Kidney epithelial cell (primary cell): ENCODE measurements at regions not wholly inside any gene's neighbourhood (a gene's known extent, or its start where the extent isn't known, plus 50 kb on each side); places are given as distances from the start of the nearest gene placed in this dataset.

Experiments used
- DNase-seq: peaks from one replicate; pipeline ENCODE4 v3.0.0-alpha.2; 2010; ENCODE audit warnings: low read depth
- H3K27me3 ChIP-seq: 2 replicates; pipeline ENCODE4 v1.6.0; 2011; ENCODE audit warnings: low read length; ENCODE audit not compliant: control insufficient read depth, insufficient read depth
- H3K36me3 ChIP-seq: 2 replicates; pipeline ENCODE4 v1.5.1; 2011; ENCODE audit warnings: low read length; ENCODE audit not compliant: control insufficient read depth, insufficient read depth
- H3K4me3 ChIP-seq: 2 replicates; pipeline ENCODE4 v1.5.1; 2011; ENCODE audit warnings: low read depth, mild to moderate bottlenecking, control low read depth, low read length
- CTCF ChIP-seq: IDR thresholded peaks from 2 replicates; pipeline ENCODE4 v1.5.1; 2011; ENCODE audit warnings: mild to moderate bottlenecking, moderate library complexity, low read length, control low read depth, inconsistent platforms; ENCODE audit not compliant: insufficient read depth, poor library complexity, severe bottlenecking

DNA sequence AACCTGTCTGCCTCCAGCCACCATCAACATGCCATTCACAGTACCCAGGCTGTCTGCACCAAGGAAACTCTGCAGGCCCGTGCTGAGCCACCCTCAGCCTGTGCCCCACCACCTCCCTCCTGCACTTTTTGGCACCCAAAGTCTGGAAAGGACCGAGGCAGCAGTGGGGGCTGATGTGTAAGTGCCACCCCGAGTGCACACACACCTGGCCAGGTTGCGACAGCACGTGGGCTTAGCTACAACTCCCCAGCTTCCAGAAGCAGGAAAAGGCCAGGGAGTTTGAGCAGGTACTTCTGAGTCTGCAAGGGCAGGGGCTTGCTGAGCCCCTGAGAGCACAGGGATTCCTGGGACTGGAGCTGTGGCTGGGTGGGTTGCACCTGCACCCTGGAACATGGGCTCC lies 303.3 kb upstream of the OPRM1 start:
- Histone ChIP-seq H3K36me3 (no peaks in the 10 kb centered on the region), H3K27me3 (no peaks in the 10 kb centered on the region), H3K4me3 (no peak overlapping the region)
- no peak for DNase-seq
- no peak for TF ChIP-seq CTCF

- no peak for TF ChIP-seq CTCF
Observed at GRCh38 chr6:153729189-153729588, 309.9 kb upstream of the OPRM1 start.

GRCh38 chr6:153727885-153728284 lies 311.2 kb upstream of the OPRM1 start:
- H3K27me3 ChIP-seq = no peaks in the 10 kb centered on the region
- TF ChIP-seq CTCF = no peak
- no peaks in the 10 kb centered on the region for H3K36me3 ChIP-seq
- DNase-seq = no peak
- no peak overlapping the region for H3K4me3 ChIP-seq

More at GRCh38 chr6:153729189-153729588, 309.9 kb upstream of the OPRM1 start:
- DNase-seq = no peak
- H3K27me3 ChIP-seq = no peaks in the 10 kb centered on the region
- no peak overlapping the region for H3K4me3 ChIP-seq
- H3K36me3 ChIP-seq = no peaks in the 10 kb centered on the region

- TF ChIP-seq CTCF = no peak
- Histone ChIP-seq H3K36me3 (no peaks in the 10 kb centered on the region), H3K4me3 (no peak overlapping the region), H3K27me3 (no peaks in the 10 kb centered on the region)
- no peak for DNase-seq
Observed at GRCh38 chr6:153725456-153725855, 313.6 kb upstream of the OPRM1 start.

- H3K27me3 ChIP-seq = no peaks in the 10 kb centered on the region
- TF ChIP-seq CTCF = no peak
- no peaks in the 10 kb centered on the region for H3K36me3 ChIP-seq
- no peak for DNase-seq
- H3K4me3 ChIP-seq = no peak overlapping the region
Observed at GRCh38 chr6:153720732-153721131, 318.3 kb upstream of the OPRM1 start.

DNA sequence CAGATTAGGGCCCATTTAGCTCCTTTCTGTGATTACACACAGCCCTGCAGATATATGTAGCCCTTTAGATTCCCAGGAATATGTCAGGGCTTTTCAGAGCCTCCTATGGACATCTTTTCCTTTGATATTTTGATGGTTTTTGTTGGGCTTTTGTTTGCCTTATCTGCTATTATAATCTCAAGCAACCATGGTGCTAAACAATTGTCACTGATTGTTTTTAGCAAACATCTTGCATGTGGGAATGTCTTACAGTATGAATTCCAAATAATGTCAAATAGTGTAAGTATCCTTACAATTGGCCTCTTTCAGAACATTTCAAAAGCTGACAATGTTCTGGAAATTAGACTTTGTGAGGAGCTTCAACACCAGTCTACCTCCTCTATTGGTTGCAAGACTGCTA lies 333.6 kb upstream of the OPRM1 start:
- no peak for DNase-seq
- Histone ChIP-seq H3K27me3 (no peaks in the 10 kb centered on the region), H3K4me3 (no peak overlapping the region), H3K36me3 (no peaks in the 10 kb centered on the region)
- TF ChIP-seq CTCF = no peak
